Liver (tissue), 3 donors: ENCODE measurements at regions not wholly inside any gene's neighbourhood (a gene's known extent, or its start where the extent isn't known, plus 50 kb on each side); places are given as distances from the start of the nearest gene placed in this dataset.

Source experiments
- HNF4G ChIP-seq: IDR thresholded peaks from 2 replicates; pipeline ENCODE4 v1.6.1; 2016; ENCODE audit warnings: antibody characterized with exemption
- TAF1 ChIP-seq: conservative IDR thresholded peaks from 2 replicates; pipeline ENCODE4 v1.6.1; 2016; ENCODE audit warnings: antibody characterized with exemption, mild to moderate bottlenecking
- TF ChIP-seq, protein P1 (sequence below): fragments of 150-350 bp; IDR thresholded peaks from 2 replicates; pipeline ENCODE4 v1.5.1; 2017; ENCODE audit warnings: improper control_type of control experiment, low read depth, low read length; ENCODE audit not compliant: missing input control
- donor health status: healthy.
- donor health status: healthy.

DNA sequence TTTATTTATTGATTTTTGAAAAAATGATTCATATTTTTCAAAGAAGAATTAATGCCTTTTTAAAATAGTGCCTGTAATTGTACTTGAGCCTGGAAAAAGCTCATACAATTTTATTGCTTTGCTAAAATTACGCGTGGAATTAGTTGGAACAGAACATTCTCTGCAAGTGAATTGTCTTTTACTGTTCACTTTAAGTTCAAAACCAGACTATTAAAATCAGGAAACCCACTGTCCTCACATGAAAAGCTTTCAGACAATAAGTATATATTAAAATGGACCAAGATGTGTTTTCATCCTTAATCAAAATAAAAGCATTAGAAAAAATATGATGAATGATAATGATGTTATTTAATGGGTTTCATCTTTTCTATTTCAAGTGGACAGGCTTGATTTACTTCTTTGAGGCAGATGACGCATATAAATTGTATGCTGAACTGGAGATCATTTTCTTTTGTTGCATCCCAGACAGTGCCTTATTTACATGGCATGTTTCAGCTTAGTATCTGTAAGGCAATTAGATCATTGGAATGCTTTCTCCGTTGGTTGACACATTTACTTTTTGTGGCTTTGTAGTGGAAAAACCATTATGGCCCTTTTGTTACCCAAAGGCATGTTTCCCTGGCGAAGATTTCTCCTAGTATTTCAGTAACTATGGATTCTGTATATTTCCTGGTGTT, 299.0 kb upstream of the MAGEC2 start:
- TF ChIP-seq TAF1 (no peak), HNF4G (no peak)
- TF ChIP-seq, protein P1, sequence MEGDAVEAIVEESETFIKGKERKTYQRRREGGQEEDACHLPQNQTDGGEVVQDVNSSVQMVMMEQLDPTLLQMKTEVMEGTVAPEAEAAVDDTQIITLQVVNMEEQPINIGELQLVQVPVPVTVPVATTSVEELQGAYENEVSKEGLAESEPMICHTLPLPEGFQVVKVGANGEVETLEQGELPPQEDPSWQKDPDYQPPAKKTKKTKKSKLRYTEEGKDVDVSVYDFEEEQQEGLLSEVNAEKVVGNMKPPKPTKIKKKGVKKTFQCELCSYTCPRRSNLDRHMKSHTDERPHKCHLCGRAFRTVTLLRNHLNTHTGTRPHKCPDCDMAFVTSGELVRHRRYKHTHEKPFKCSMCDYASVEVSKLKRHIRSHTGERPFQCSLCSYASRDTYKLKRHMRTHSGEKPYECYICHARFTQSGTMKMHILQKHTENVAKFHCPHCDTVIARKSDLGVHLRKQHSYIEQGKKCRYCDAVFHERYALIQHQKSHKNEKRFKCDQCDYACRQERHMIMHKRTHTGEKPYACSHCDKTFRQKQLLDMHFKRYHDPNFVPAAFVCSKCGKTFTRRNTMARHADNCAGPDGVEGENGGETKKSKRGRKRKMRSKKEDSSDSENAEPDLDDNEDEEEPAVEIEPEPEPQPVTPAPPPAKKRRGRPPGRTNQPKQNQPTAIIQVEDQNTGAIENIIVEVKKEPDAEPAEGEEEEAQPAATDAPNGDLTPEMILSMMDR: no peak
